LNCAP (cell line): ENCODE measurements at regions not wholly inside any gene's neighbourhood (a gene's known extent, or its start where the extent isn't known, plus 50 kb on each side); places are given as distances from the start of the nearest gene placed in this dataset.

Experiments
- TF ChIP-seq, protein P1 (sequence below): fragments of 450-650 bp; IDR thresholded peaks from 2 replicates; pipeline ENCODE4 v1.5.1; 2017; ENCODE audit warnings: mild to moderate bottlenecking

DNA sequence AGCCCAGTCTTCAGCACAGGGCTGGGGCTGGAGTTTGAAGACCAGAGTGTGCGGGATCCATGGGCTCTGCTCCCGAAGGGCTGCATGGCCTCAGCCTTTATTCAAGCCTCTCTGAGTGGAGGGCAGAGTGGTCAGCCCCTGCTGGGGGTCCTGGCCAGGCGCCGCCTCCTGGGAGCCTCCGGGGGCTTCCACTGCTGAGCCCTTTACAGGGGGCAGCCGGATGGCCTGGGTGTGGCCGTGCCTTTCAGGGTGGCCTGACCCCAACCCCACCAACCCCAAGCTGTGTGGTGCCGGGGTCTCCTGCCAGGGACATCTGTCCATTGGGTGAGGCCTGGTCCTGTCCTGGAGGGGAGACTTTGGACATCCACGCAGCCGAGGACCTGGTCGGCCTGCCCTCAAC lies 76.0 kb upstream of the SLCO4A1 start:
- TF ChIP-seq, protein P1, sequence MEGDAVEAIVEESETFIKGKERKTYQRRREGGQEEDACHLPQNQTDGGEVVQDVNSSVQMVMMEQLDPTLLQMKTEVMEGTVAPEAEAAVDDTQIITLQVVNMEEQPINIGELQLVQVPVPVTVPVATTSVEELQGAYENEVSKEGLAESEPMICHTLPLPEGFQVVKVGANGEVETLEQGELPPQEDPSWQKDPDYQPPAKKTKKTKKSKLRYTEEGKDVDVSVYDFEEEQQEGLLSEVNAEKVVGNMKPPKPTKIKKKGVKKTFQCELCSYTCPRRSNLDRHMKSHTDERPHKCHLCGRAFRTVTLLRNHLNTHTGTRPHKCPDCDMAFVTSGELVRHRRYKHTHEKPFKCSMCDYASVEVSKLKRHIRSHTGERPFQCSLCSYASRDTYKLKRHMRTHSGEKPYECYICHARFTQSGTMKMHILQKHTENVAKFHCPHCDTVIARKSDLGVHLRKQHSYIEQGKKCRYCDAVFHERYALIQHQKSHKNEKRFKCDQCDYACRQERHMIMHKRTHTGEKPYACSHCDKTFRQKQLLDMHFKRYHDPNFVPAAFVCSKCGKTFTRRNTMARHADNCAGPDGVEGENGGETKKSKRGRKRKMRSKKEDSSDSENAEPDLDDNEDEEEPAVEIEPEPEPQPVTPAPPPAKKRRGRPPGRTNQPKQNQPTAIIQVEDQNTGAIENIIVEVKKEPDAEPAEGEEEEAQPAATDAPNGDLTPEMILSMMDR, result no peak

DNA sequence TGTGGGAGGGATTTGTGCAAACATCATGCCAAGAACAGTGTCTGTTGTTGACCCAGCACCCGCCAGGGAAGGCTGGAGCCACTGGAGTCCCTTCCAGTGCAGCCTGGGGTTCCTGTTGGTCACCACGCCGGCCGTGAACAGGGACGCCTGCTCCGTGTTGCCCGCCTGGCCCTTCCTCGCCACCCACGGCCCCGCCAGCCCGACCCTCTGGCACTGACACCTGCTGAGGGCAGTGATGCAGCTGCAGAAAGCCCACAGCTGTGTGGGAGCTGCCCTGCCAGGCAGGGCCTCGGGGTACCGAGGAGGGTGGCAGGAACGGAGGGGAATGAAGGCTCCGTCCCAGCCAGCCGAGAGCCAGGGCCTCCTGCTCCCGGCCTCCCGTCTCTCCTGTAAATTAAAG lies 75.5 kb upstream of the SLCO4A1 start:
- TF ChIP-seq, protein P1, result no peak

DNA sequence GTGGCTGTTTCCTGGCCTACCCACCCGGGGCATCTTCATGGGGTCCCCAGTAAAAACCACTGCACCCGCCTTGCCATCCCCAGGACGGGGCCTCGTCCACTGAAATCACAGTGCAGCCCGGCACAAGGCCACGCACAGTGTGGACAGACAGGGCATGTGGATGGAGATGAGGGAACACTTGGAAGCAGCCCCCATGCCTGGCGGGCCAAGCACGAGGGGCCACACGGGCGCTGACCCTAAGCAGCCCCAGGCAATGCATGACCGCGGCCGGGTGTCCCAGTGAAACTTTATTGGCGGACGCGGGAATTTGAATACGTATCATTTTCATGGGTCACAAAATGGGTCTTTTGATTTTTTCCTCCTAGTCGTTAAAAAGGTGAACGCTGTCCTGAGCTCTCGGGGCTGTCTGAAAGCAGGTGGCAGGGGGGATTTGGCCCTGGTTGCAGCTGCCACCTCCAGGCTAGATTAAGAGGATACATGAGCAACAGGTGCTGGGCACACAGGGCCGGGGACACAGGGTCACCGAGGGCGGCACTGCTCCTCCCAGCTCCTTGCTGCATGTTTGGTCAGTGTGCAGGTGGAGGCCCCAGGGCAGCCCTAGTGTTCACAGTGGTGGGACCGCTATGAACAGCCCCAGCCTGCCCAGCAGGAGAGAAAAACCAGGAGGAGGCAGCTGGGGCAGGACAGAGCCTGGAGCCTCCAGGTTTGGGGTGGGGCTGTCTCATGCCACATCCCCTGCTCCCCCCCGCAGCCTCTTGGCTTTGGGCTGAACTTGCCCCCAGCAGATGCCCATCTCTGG lies 74.9 kb upstream of the SLCO4A1 start:
- TF ChIP-seq, protein P1, result no peak

DNA sequence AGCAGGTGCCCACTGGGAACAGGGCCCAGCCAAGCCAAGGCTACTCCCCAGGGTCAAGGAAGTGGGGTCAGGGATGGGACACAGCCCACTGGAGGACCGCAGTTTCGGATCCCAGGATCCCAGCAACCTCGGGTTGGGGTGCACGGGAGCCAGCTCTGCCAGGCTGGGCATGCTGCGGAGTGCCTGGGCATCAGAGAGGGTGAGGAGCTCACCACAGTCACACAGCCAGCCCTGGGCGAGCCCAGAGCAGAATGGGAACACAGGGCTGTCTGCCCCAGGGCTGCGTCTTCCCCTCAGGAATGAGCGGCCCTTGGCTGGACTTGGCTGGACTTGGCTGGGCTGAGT lies 74.3 kb upstream of the SLCO4A1 start:
- TF ChIP-seq, protein P1, result no peak

DNA sequence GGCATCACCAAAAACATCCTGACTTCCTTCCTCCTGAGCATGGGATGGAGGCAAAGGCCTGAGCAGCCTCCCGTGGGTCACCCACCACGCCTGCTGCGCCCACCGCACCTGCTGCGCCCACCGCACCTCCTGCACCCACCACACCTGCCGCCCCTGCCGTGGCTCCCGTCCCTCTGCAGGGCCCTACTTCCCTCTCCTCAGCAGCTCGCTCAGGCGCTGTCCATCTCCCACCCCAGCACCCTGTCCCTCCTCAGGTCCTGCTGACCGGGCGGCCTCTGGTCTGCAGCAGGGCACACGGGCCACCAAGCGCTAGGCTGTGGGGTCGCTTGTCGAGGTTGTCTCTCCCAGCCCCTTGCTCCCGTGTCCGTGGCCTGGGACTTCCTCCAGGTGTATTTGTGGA lies 72.7 kb upstream of the SLCO4A1 start:
- TF ChIP-seq, protein P1, result no peak

DNA sequence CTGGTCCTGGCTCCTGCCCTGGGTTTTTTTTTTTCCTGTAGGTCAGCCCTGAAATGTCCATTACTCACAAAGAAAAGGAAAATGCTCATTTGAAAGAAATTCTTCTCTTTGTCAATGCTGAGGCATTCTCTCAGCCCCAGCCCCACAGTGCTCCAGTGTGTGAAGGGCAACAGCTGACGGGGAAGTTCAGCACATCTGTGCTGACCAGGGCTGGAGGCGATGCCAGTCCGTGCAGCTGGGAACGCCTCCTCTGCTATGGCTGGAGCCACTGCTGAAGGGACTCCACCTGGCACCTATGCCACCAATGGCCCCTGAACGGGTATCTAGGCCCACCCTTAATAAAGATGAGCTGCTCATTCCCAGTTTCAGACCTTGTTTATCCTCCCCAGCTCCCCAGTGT lies 71.9 kb upstream of the SLCO4A1 start:
- TF ChIP-seq, protein P1, result no peak

DNA sequence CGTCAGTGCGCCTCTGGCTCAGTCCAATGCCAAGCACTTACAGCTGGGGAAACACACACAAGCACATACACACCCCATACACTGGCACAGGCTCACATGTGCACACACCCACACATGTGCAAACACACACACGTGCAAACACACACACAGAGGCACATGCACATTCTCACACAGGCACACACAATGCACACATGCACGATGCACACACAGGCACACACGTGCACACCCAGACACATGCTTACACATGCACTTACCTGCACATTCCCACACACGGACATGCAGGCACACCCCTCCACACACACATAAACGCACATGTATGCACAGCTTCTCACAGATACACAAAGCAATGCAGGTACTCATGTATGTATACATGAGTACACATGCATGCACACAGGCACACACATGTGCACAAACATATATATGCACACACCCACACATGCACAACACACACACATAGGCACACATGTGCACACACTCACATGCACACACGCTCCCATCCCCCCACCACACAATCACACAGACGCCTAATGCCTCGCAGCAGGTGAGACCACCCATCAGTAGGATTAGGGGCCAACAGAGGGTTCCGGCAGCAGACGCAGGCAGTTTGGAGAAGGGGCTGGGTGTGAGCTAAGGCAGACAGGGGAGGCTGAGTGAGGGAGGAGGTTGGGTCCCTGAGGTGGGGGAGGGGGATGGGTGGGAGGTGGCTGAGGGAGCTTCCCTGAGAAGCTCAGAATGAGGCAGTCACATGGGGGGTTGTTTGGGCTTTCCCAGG lies 71.2 kb upstream of the SLCO4A1 start:
- TF ChIP-seq, protein P1, result no peak
